Panc1 (cell line): ENCODE measurements at regions not wholly inside any gene's neighbourhood (a gene's known extent, or its start where the extent isn't known, plus 50 kb on each side); places are given as distances from the start of the nearest gene placed in this dataset.

ENCODE experiments used
- ATAC-seq: fragments of 200-7000 bp; cut with Tn5 transposase; 2 replicates; pipeline ENCODE4 v1.9.1; 2020; ENCODE audit warnings: mild to moderate bottlenecking, moderate library complexity
- BruUV-seq: library from RNA; stranded (reverse); fragments of 400-500 nt; replicated peaks from 2 replicates; lab custom pipeline; 2021; lab: Mats Ljungman, UMichigan
- CTCF ChIA-PET: fragments of 300-600 bp; sonication (Branson Sonifier 250); formaldehyde crosslinking; loops from one replicate; lab custom pipeline; 2022; ENCODE audit warnings: antibody characterized with exemption; lab: Charles Lee
- POLR2A ChIA-PET: fragments of 300-600 bp; sonication (Branson Sonifier 250); formaldehyde crosslinking; loops from one replicate; lab custom pipeline; 2022; ENCODE audit warnings: antibody characterized with exemption; lab: Charles Lee
- DNase-seq: peaks from one replicate; pipeline ENCODE4 v3.0.0-alpha.2; 2010; ENCODE audit warnings: low read depth, low spot score
- H3K27ac ChIP-seq: 2 replicates; pipeline ENCODE4 v1.5.1; 2011; ENCODE audit warnings: mild to moderate bottlenecking, low read length, inconsistent platforms
- H3K27me3 ChIP-seq: fragments of 200-500 bp; sonication (Bioruptor generic); 2 replicates; pipeline ENCODE4 v1.6.0; 2014; ENCODE audit warnings: low read length, inconsistent platforms; ENCODE audit not compliant: control insufficient read depth, insufficient read depth
- H3K36me3 ChIP-seq: fragments of 200-500 bp; sonication (Bioruptor generic); 2 replicates; pipeline ENCODE4 v1.5.1; 2014; ENCODE audit warnings: inconsistent platforms, mild to moderate bottlenecking, low read length, moderate library complexity; ENCODE audit not compliant: control insufficient read depth, insufficient read depth
- H3K4me1 ChIP-seq: 2 replicates; pipeline ENCODE4 v1.5.1; 2011; ENCODE audit warnings: inconsistent platforms, mild to moderate bottlenecking, low read length, moderate library complexity; ENCODE audit not compliant: control insufficient read depth, insufficient read depth
- H3K4me3 ChIP-seq, 2 experiments: 2 replicates each; pipeline ENCODE4 v1.5.1; 2011 to 2012; ENCODE audit warnings: low read depth in 2 of 2, low read length in 2 of 2, mild to moderate bottlenecking in 2 of 2, inconsistent platforms in 1 of 2, moderate library complexity in 1 of 2
- H3K9me3 ChIP-seq: fragments of 200-500 bp; sonication (Bioruptor generic); 2 replicates; pipeline ENCODE4 v1.5.1; 2014; ENCODE audit warnings: low read depth, mild to moderate bottlenecking, inconsistent platforms, low read length, moderate library complexity; ENCODE audit not compliant: control insufficient read depth, insufficient read depth
- CTCF ChIP-seq: fragments of 450-650 bp; IDR thresholded peaks from 2 replicates; pipeline ENCODE4 v1.5.1; 2017; ENCODE audit warnings: mild to moderate bottlenecking
- POLR2AphosphoS5 ChIP-seq: IDR thresholded peaks from 2 replicates; pipeline ENCODE4 v1.6.1; 2012; ENCODE audit warnings: mild to moderate bottlenecking, low read depth, low read length, moderate library complexity
- REST ChIP-seq, 2 experiments: IDR thresholded peaks; 2 replicates each; pipeline ENCODE4 v1.6.1; 2011 to 2012; ENCODE audit warnings: low read depth in 2 of 2, control low read depth in 1 of 2, low read length in 1 of 2, mild to moderate bottlenecking in 1 of 2, moderate library complexity in 1 of 2; ENCODE audit not compliant: insufficient read depth in 1 of 2
- SIN3A ChIP-seq: IDR thresholded peaks from 2 replicates; pipeline ENCODE4 v1.6.1; 2012; ENCODE audit warnings: low read depth, mild to moderate bottlenecking, low read length, moderate library complexity, borderline replicate concordance; ENCODE audit not compliant: insufficient read depth
- TCF7L2 ChIP-seq: IDR thresholded peaks from 2 replicates; pipeline ENCODE4 v1.6.1; 2011; ENCODE audit warnings: mild to moderate bottlenecking, low read depth, low read length, inconsistent platforms
- in situ Hi-C: cut with HindIII; loops from 2 replicates; pipeline ENCODE4 v1.10.0; 2016; ENCODE audit warnings: low sequenced_read_pairs, low pct_unique_long_range_greater_than_20kb
- intact Hi-C: fragments of 100-400 bp; cut with micrococcal nuclease; formaldehyde crosslinking; loops from one replicate; pipeline ENCODE4 v1.10.0; 2022; ENCODE audit not compliant: unreplicated experiment

- H3K4me1 ChIP-seq: no peaks in the 10 kb centered on the region
- no peaks in the 10 kb centered on the region for H3K36me3 ChIP-seq
- POLR2A ChIA-PET: no interaction called here
- TF ChIP-seq POLR2AphosphoS5: no peak
- no peak for TF ChIP-seq SIN3A
- TF ChIP-seq CTCF: no peak
- TF ChIP-seq REST (IDR thresholded peaks at IDR 0.05; ENCODE audit: insufficient read depth in 1 of 2, low read depth in 2 of 2, low read length in 1 of 2): no peak
- no peak for TF ChIP-seq TCF7L2
- CTCF ChIA-PET: no interaction called here
- intact Hi-C loops: no loop called here
- in situ Hi-C loops: no loop called here
- no peaks in the 10 kb centered on the region for H3K9me3 ChIP-seq
- H3K4me3 ChIP-seq: no peak overlapping the region
- H3K27me3 ChIP-seq: no peaks in the 10 kb centered on the region
- BruUV-seq: no TSS peak
- no peak for ATAC-seq
- no peak for DNase-seq
- H3K27ac ChIP-seq: no peak overlapping the region
Observed at GRCh38 chr5:8749556-8749955, 796.3 kb downstream of the SEMA5A start.

GRCh38 chr5:8750100-8750499 is 795.8 kb downstream of the SEMA5A start:
- Histone ChIP-seq H3K4me3 (no peak overlapping the region), H3K4me1 (no peaks in the 10 kb centered on the region), H3K27me3 (no peaks in the 10 kb centered on the region), H3K36me3 (no peaks in the 10 kb centered on the region), H3K9me3 (no peaks in the 10 kb centered on the region), H3K27ac (no peak overlapping the region)
- BruUV-seq: no TSS peak
- intact Hi-C loops (no loop called here), in situ Hi-C loops (no loop called here)
- ChIA-PET CTCF (no interaction called here), POLR2A (no interaction called here)
- DNase-seq: no peak
- ATAC-seq: no peak
- TF ChIP-seq SIN3A: no peak
- TF ChIP-seq TCF7L2: no peak
- TF ChIP-seq POLR2AphosphoS5: no peak
- TF ChIP-seq CTCF: no peak
- TF ChIP-seq REST (IDR thresholded peaks at IDR 0.05; ENCODE audit: insufficient read depth in 1 of 2, low read depth in 2 of 2, low read length in 1 of 2): no peak
